ENCODE measurements at regions not wholly inside any gene's neighbourhood (a gene's known extent, or its start where the extent isn't known, plus 50 kb on each side); places are given as distances from the start of the nearest gene placed in this dataset.

DNA sequence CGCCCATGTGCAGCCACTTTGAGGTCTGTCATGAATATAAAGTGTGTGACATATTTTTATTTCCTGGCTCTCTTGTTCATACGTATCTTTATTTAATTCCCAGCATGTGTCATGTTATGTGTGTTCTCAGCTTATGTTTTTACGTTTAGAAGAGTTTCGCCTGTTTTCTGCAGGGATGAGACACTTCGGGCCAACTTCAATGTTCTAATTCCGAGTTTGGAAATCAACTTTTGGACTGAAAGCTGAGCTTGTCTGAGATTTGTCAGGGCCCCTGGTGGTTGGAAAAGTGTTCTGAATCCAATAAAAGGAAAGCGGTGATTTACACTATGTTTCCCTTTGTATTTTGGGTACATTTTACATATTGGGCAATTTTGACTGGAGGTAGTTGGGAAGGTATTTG is 810.7 kb downstream of the TBC1D22A start:
- ChIA-PET CTCF (no interaction called here), POLR2A (no interaction called here)
- no peaks in the 10 kb centered on the region for H3K9me3 ChIP-seq (ENCODE audit: control insufficient read depth, insufficient read depth, low read depth, low read length)
- H3K27me3 ChIP-seq (ENCODE audit: control insufficient read depth, insufficient read depth, low read length), result no peaks in the 10 kb centered on the region
- H3K27ac ChIP-seq (ENCODE audit: low read length), result no peak overlapping the region
- in situ Hi-C loops (cut with HindIII; ENCODE audit: low pct_unique_long_range_greater_than_20kb, low sequenced_read_pairs) (no loop called here), intact Hi-C loops (cut with micrococcal nuclease; ENCODE audit: unreplicated experiment) (no loop called here)
- DNase-seq (ENCODE audit: low read depth, low spot score), result no peak
- H3K36me3 ChIP-seq (ENCODE audit: control insufficient read depth, insufficient read depth, low read length), result no peaks in the 10 kb centered on the region
- BruUV-seq (replicated peaks), result no TSS peak
- H3K4me1 ChIP-seq (ENCODE audit: control insufficient read depth, insufficient read depth, low read length), result no peaks in the 10 kb centered on the region
- ATAC-seq, result no peak
- TF ChIP-seq SIN3A (IDR thresholded peaks at IDR 0.05; ENCODE audit: borderline replicate concordance, insufficient read depth, low read depth, low read length), result no peak
- no peak for TF ChIP-seq POLR2AphosphoS5 (IDR thresholded peaks at IDR 0.05; ENCODE audit: low read depth, low read length)
- TF ChIP-seq, protein P1, sequence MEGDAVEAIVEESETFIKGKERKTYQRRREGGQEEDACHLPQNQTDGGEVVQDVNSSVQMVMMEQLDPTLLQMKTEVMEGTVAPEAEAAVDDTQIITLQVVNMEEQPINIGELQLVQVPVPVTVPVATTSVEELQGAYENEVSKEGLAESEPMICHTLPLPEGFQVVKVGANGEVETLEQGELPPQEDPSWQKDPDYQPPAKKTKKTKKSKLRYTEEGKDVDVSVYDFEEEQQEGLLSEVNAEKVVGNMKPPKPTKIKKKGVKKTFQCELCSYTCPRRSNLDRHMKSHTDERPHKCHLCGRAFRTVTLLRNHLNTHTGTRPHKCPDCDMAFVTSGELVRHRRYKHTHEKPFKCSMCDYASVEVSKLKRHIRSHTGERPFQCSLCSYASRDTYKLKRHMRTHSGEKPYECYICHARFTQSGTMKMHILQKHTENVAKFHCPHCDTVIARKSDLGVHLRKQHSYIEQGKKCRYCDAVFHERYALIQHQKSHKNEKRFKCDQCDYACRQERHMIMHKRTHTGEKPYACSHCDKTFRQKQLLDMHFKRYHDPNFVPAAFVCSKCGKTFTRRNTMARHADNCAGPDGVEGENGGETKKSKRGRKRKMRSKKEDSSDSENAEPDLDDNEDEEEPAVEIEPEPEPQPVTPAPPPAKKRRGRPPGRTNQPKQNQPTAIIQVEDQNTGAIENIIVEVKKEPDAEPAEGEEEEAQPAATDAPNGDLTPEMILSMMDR (IDR thresholded peaks at IDR 0.05), result no peak
- no peak overlapping the region for H3K4me3 ChIP-seq (ENCODE audit: low read depth in 2 of 2, low read length in 2 of 2)

- Histone ChIP-seq H3K4me1 (ENCODE audit: control insufficient read depth, insufficient read depth, low read length) (no peaks in the 10 kb centered on the region), H3K4me3 (ENCODE audit: low read depth in 2 of 2, low read length in 2 of 2) (no peak overlapping the region), H3K27ac (ENCODE audit: low read length) (no peak overlapping the region), H3K27me3 (ENCODE audit: control insufficient read depth, insufficient read depth, low read length) (no peaks in the 10 kb centered on the region), H3K36me3 (ENCODE audit: control insufficient read depth, insufficient read depth, low read length) (no peaks in the 10 kb centered on the region), H3K9me3 (ENCODE audit: control insufficient read depth, insufficient read depth, low read depth, low read length) (no peaks in the 10 kb centered on the region)
- TF ChIP-seq TCF7L2 (IDR thresholded peaks at IDR 0.05; ENCODE audit: low read depth, low read length) (no peak), SIN3A (IDR thresholded peaks at IDR 0.05; ENCODE audit: borderline replicate concordance, insufficient read depth, low read depth, low read length) (no peak), POLR2AphosphoS5 (IDR thresholded peaks at IDR 0.05; ENCODE audit: low read depth, low read length) (no peak), REST (IDR thresholded peaks at IDR 0.05; ENCODE audit: insufficient read depth in 1 of 2, low read depth in 2 of 2, low read length in 1 of 2) (no peak)
- TF ChIP-seq, protein P1 (IDR thresholded peaks at IDR 0.05), result no peak
- CTCF ChIA-PET, result no interaction called here
- POLR2A ChIA-PET, result no interaction called here
- ATAC-seq, result no peak
- no peak for DNase-seq (ENCODE audit: low read depth, low spot score)
- in situ Hi-C loops (cut with HindIII; ENCODE audit: low pct_unique_long_range_greater_than_20kb, low sequenced_read_pairs), result no loop called here
- no TSS peak for BruUV-seq (replicated peaks)
- intact Hi-C loops (cut with micrococcal nuclease; ENCODE audit: unreplicated experiment), result no loop called here
These were observed 810.0 kb downstream of the TBC1D22A start for GRCh38 chr22:47572443-47572842.

- ATAC-seq (no peak), DNase-seq (ENCODE audit: low read depth, low spot score) (no peak)
- ChIA-PET CTCF (no interaction called here), POLR2A (no interaction called here)
- no peaks in the 10 kb centered on the region for H3K36me3 ChIP-seq (ENCODE audit: control insufficient read depth, insufficient read depth, low read length)
- no TSS peak for BruUV-seq (replicated peaks)
- H3K27me3 ChIP-seq (ENCODE audit: control insufficient read depth, insufficient read depth, low read length), result no peaks in the 10 kb centered on the region
- no peak overlapping the region for H3K4me3 ChIP-seq (ENCODE audit: low read depth in 2 of 2, low read length in 2 of 2)
- H3K27ac ChIP-seq (ENCODE audit: low read length), result no peak overlapping the region
- H3K4me1 ChIP-seq (ENCODE audit: control insufficient read depth, insufficient read depth, low read length), result no peaks in the 10 kb centered on the region
- no peaks in the 10 kb centered on the region for H3K9me3 ChIP-seq (ENCODE audit: control insufficient read depth, insufficient read depth, low read depth, low read length)
- TF ChIP-seq SIN3A (IDR thresholded peaks at IDR 0.05; ENCODE audit: borderline replicate concordance, insufficient read depth, low read depth, low read length), result no peak
- TF ChIP-seq TCF7L2 (IDR thresholded peaks at IDR 0.05; ENCODE audit: low read depth, low read length), result no peak
- no peak for TF ChIP-seq REST (IDR thresholded peaks at IDR 0.05; ENCODE audit: insufficient read depth in 1 of 2, low read depth in 2 of 2, low read length in 1 of 2)
- TF ChIP-seq POLR2AphosphoS5 (IDR thresholded peaks at IDR 0.05; ENCODE audit: low read depth, low read length), result no peak
- TF ChIP-seq, protein P1 (IDR thresholded peaks at IDR 0.05), result no peak
- intact Hi-C loops (cut with micrococcal nuclease; ENCODE audit: unreplicated experiment) (no loop called here), in situ Hi-C loops (cut with HindIII; ENCODE audit: low pct_unique_long_range_greater_than_20kb, low sequenced_read_pairs) (no loop called here)
These were observed 809.2 kb downstream of the TBC1D22A start for GRCh38 chr22:47571616-47572015.

Measured in Panc1 (cell line).